HEK293 (cell line): ENCODE measurements at regions not wholly inside any gene's neighbourhood (a gene's known extent, or its start where the extent isn't known, plus 50 kb on each side); places are given as distances from the start of the nearest gene placed in this dataset.
A peak's percentile ranks its signal among the peaks of the same experiment; 100 is the strongest.

ENCODE experiments used
- CTCF ChIA-PET: fragments of 350-600 bp; formaldehyde crosslinking; extraction: SDS; loops from one replicate; lab custom pipeline; 2021; ENCODE audit warnings: antibody characterized with exemption; lab: Yijun Ruan, JAX
- POLR2A ChIA-PET: fragments of 300-600 bp; formaldehyde crosslinking; extraction: SDS; loops from one replicate; lab custom pipeline; 2020; ENCODE audit warnings: antibody characterized with exemption, inconsistent platforms; lab: Yijun Ruan, JAX
- H3K27ac ChIP-seq: fragments of 200-500 bp; sonication (Bioruptor generic); 2 replicates; pipeline ENCODE4 v1.5.1; 2014; ENCODE audit warnings: low read depth, low read length, control low read depth, inconsistent platforms; ENCODE audit errors: extremely low read depth
- H3K36me3 ChIP-seq, 2 experiments: fragments of 200-500 bp in 1 of 2; sonication (Bioruptor generic) in 1 of 2; 1 replicate in 1 of 2; 2 replicates in 1 of 2; pipeline ENCODE4 v1.5.1; 2014 to 2017; ENCODE audit warnings: inconsistent platforms in 2 of 2, low read length in 2 of 2; ENCODE audit not compliant: control insufficient read depth in 2 of 2, insufficient read depth in 1 of 2
- H3K4me1 ChIP-seq: fragments of 200-500 bp; sonication (Bioruptor generic); 2 replicates; pipeline ENCODE4 v1.5.1; 2014; ENCODE audit warnings: mild to moderate bottlenecking, low read length, inconsistent platforms; ENCODE audit not compliant: control insufficient read depth, insufficient read depth
- H3K4me3 ChIP-seq: 2 replicates; pipeline ENCODE4 v1.5.1; 2011; ENCODE audit warnings: low read depth, mild to moderate bottlenecking, control low read depth, low read length, moderate library complexity
- H3K9me3 ChIP-seq: fragments of 200-500 bp; sonication (Bioruptor generic); 2 replicates; pipeline ENCODE4 v1.5.1; 2014; ENCODE audit warnings: low read depth, low read length, inconsistent platforms; ENCODE audit not compliant: control insufficient read depth, insufficient read depth
- GLIS2 ChIP-seq: fragments of 450-650 bp; formaldehyde crosslinking; IDR thresholded peaks from 2 replicates; pipeline ENCODE4 v1.5.1; 2016; ENCODE audit warnings: missing biosample characterization, missing genetic modification characterization
- IKZF3 ChIP-seq: fragments of 450-650 bp; IDR thresholded peaks from 2 replicates; pipeline ENCODE4 v1.5.0; 2018; ENCODE audit warnings: missing biosample characterization, mild to moderate bottlenecking, missing genetic modification characterization, moderate library complexity
- PRDM1 ChIP-seq: fragments of 450-650 bp; formaldehyde crosslinking; IDR thresholded peaks from 2 replicates; pipeline ENCODE4; 2016; ENCODE audit warnings: missing biosample characterization, missing genetic modification characterization
- SCRT2 ChIP-seq: fragments of 450-650 bp; formaldehyde crosslinking; IDR thresholded peaks from 2 replicates; pipeline ENCODE4 v1.5.1; 2016; ENCODE audit warnings: missing biosample characterization, missing genetic modification characterization
- WT1 ChIP-seq: fragments of 450-650 bp; formaldehyde crosslinking; IDR thresholded peaks from 2 replicates; pipeline ENCODE4 v1.5.1; 2016; ENCODE audit warnings: missing biosample characterization, missing genetic modification characterization
- ZBTB20 ChIP-seq: fragments of 450-650 bp; formaldehyde crosslinking; IDR thresholded peaks from 2 replicates; pipeline ENCODE4 v1.5.1; 2016; ENCODE audit warnings: missing biosample characterization, missing genetic modification characterization
- ZBTB7A ChIP-seq: fragments of 450-650 bp; formaldehyde crosslinking; IDR thresholded peaks from 2 replicates; pipeline ENCODE4 v1.5.1; 2016; ENCODE audit warnings: low read depth, missing biosample characterization, missing genetic modification characterization
- ZNF132 ChIP-seq: fragments of 450-650 bp; formaldehyde crosslinking; IDR thresholded peaks from 2 replicates; pipeline ENCODE4 v1.5.1; 2017; ENCODE audit warnings: missing biosample characterization, missing genetic modification characterization, borderline replicate concordance
- ZNF221 ChIP-seq: fragments of 450-650 bp; formaldehyde crosslinking; IDR thresholded peaks from 2 replicates; pipeline ENCODE4 v1.5.1; 2017; ENCODE audit warnings: missing biosample characterization, missing genetic modification characterization, borderline replicate concordance
- ZNF529 ChIP-seq: fragments of 450-650 bp; formaldehyde crosslinking; IDR thresholded peaks from 2 replicates; pipeline ENCODE4 v1.5.1; 2017; ENCODE audit warnings: missing genetic modification characterization, missing biosample characterization; ENCODE audit not compliant: insufficient replicate concordance
- TF ChIP-seq, protein P1 (sequence below): fragments of 450-650 bp; formaldehyde crosslinking; IDR thresholded peaks from 2 replicates; pipeline ENCODE4 v1.5.1; 2016; ENCODE audit warnings: missing biosample characterization, missing genetic modification characterization
- TF ChIP-seq, protein P2 (sequence below): fragments of 450-650 bp; formaldehyde crosslinking; IDR thresholded peaks from 2 replicates; pipeline ENCODE4 v1.5.1; 2016; ENCODE audit warnings: missing biosample characterization, missing genetic modification characterization
- TF ChIP-seq, protein P3 (sequence below): fragments of 450-650 bp; formaldehyde crosslinking; IDR thresholded peaks from 2 replicates; pipeline ENCODE4 v1.5.1; 2016; ENCODE audit warnings: missing biosample characterization, missing genetic modification characterization
- TF ChIP-seq, protein P4 (sequence below): fragments of 450-650 bp; formaldehyde crosslinking; IDR thresholded peaks from 2 replicates; pipeline ENCODE4 v1.5.1; 2016; ENCODE audit warnings: missing biosample characterization, missing genetic modification characterization

DNA sequence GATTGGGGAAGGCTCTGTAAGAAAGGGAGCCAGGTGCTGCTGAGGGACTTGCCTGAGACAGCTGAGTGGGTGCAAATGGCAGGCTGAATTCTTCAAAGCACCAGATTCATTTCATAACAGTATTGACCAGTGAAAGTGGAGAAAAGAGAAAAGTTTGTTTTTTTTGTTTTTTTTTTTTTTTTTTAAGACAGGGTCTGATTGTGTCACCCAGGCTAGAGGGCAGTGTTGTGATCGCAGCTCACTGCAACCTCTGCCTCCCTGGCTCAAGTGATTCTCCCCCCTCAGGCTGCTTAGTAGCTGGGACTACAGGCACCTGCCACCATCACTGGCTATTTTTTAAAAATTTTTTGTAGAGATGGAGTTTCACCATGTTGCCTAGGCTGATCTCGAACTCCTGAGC, 494.0 kb downstream of the MIAT start (continued):
- TF ChIP-seq, protein P1, sequence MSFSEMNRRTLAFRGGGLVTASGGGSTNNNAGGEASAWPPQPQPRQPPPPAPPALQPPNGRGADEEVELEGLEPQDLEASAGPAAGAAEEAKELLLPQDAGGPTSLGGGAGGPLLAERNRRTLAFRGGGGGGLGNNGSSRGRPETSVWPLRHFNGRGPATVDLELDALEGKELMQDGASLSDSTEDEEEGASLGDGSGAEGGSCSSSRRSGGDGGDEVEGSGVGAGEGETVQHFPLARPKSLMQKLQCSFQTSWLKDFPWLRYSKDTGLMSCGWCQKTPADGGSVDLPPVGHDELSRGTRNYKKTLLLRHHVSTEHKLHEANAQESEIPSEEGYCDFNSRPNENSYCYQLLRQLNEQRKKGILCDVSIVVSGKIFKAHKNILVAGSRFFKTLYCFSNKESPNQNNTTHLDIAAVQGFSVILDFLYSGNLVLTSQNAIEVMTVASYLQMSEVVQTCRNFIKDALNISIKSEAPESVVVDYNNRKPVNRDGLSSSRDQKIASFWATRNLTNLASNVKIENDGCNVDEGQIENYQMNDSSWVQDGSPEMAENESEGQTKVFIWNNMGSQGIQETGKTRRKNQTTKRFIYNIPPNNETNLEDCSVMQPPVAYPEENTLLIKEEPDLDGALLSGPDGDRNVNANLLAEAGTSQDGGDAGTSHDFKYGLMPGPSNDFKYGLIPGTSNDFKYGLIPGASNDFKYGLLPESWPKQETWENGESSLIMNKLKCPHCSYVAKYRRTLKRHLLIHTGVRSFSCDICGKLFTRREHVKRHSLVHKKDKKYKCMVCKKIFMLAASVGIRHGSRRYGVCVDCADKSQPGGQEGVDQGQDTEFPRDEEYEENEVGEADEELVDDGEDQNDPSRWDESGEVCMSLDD (tag by site-specific recombination), result no peak
- TF ChIP-seq IKZF3 (tag by site-specific recombination) (no peak), PRDM1 (tag by site-specific recombination) (0 out of 2 replicates have a peak, but pooled peaks have one; percentile 30), GLIS2 (tag by site-specific recombination) (no peak), ZNF221 (tag by site-specific recombination) (no peak)

DNA sequence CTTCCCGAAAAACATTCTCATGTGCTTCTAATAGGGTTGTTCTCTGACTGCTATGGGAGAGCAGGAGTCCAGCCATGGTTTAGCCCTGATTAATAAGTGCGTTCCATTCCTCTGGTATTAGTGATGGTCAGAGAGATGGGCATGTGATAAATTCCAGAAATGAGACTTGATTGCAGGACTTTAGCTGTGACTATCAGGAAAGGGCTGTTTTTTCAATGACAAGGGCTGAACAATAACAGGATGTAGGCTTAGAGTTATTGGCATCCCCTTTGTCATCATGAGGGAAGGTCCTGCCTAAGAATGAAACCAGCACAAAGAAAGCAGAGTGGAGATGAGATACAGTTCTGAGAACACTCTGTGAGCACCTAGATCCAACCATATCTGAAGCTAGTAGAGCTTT, 494.6 kb downstream of the MIAT start:
- Histone ChIP-seq H3K4me1 (no peaks in the 10 kb centered on the region), H3K36me3 (no peaks in the 10 kb centered on the region), H3K27ac (no peak overlapping the region), H3K9me3 (peaks cover 2% of the 10 kb centered on the region; the same call in 1 of the 2 replicates), H3K4me3 (no peak overlapping the region)
- POLR2A ChIA-PET, result interaction anchor here (1.2 kb wide), 1 partner anchor 18 kb away, joined by 5 read pairs; no protein-coding TSS in a partner anchor
- TF ChIP-seq SCRT2 (no peak), ZBTB20 (tag by site-specific recombination) (no peak), WT1 (no peak), ZBTB7A (tag by site-specific recombination) (no peak), ZNF132 (no peak)
- TF ChIP-seq, protein P2, sequence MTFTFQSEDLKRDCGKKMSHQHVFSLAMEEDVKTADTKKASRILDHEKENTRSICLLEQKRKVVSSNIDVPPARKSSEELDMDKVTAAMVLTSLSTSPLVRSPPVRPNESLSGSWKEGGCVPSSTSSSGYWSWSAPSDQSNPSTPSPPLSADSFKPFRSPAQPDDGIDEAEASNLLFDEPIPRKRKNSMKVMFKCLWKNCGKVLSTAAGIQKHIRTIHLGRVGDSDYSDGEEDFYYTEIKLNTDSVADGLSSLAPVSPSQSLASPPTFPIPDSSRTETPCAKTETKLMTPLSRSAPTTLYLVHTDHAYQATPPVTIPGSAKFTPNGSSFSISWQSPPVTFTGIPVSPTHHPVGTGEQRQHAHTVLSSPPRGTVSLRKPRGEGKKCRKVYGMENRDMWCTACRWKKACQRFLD, result no peak
- TF ChIP-seq, protein P3, sequence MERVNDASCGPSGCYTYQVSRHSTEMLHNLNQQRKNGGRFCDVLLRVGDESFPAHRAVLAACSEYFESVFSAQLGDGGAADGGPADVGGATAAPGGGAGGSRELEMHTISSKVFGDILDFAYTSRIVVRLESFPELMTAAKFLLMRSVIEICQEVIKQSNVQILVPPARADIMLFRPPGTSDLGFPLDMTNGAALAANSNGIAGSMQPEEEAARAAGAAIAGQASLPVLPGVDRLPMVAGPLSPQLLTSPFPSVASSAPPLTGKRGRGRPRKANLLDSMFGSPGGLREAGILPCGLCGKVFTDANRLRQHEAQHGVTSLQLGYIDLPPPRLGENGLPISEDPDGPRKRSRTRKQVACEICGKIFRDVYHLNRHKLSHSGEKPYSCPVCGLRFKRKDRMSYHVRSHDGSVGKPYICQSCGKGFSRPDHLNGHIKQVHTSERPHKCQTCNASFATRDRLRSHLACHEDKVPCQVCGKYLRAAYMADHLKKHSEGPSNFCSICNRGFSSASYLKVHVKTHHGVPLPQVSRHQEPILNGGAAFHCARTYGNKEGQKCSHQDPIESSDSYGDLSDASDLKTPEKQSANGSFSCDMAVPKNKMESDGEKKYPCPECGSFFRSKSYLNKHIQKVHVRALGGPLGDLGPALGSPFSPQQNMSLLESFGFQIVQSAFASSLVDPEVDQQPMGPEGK (tag by site-specific recombination), result no peak
- CTCF ChIA-PET, result interaction anchor here (0.8 to 2.0 kb wide), 3 partner anchors 25 to 52 kb away, joined by 3 to 5 read pairs (median 4); no protein-coding TSS in a partner anchor

DNA sequence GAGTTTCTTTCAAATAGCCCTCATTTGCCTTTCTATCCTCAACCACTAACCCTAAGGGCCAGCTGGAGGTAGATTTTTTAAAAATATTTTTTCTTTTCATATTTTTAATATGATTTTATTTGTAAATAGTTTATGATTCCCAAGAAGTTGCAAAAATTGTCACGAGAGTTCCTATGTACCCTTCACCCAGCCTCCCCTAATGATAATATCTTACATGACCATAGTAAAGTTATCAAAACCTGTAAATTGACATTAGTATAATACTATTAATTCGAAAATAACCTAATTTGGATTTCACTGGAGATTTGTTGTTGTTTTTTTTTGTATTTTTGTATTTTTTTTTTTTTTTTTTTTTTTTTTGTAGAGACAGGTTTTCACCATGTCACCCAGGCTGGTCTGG, 495.5 kb downstream of the MIAT start:
- H3K4me3 ChIP-seq, result no peak overlapping the region
- no peak overlapping the region for H3K27ac ChIP-seq
- POLR2A ChIA-PET, result no interaction called here
- peaks cover 2% of the 10 kb centered on the region; the same call in 1 of the 2 replicates for H3K9me3 ChIP-seq
- peak; percentile 99 for TF ChIP-seq ZNF529 (tag by site-specific recombination)
- TF ChIP-seq, protein P4, sequence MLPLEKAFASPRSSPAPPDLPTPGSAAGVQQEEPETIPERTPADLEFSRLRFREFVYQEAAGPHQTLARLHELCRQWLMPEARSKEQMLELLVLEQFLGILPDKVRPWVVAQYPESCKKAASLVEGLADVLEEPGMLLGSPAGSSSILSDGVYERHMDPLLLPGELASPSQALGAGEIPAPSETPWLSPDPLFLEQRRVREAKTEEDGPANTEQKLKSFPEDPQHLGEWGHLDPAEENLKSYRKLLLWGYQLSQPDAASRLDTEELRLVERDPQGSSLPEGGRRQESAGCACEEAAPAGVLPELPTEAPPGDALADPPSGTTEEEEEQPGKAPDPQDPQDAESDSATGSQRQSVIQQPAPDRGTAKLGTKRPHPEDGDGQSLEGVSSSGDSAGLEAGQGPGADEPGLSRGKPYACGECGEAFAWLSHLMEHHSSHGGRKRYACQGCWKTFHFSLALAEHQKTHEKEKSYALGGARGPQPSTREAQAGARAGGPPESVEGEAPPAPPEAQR (tag by site-specific recombination), result no peak
- no peaks in the 10 kb centered on the region for H3K4me1 ChIP-seq
- no peaks in the 10 kb centered on the region for H3K36me3 ChIP-seq
- CTCF ChIA-PET, result no interaction called here
